ENCODE measurements at regions not wholly inside any gene's neighbourhood (a gene's known extent, or its start where the extent isn't known, plus 50 kb on each side); places are given as distances from the start of the nearest gene placed in this dataset.
"Not testable (repeated sequence)": the region's sequence is repeated elsewhere in the genome, so short reads cannot be mapped to it uniquely, and the experiment has no call there.

DNA sequence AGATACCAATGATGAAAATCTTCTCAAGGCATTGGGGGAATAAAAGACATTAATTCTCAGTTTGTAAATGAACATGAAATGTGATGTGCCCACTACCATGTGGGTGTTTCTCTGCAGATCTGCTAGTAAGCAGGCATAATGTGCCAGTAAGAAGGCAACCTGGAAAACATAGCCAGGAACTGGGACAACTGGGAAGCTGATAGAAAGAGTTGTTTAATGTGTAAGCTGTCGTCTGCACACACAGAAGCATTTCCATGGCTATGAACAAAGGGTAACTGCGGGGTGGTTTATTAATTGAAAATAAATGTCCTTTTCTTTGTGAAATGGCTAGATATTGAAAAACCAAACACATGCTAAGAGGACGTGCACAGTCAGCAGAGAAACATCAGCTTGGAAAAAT is 52.0 kb downstream of the ZC3H11B start:
- Mint-ChIP-seq H3K36me3 (ENCODE audit: low read depth) (no peaks in the 10 kb centered on the region), H3K4me3 (no peak overlapping the region), H3K27me3 (ENCODE audit: low read depth) (peaks cover 4% of the 10 kb centered on the region), H3K4me1 (ENCODE audit: low read depth) (no peaks in the 10 kb centered on the region), H3K27ac (no peak overlapping the region), H3K9me3 (peaks cover 3% of the 10 kb centered on the region)
- DNase-seq (ENCODE audit: low spot score), result no peak

DNA sequence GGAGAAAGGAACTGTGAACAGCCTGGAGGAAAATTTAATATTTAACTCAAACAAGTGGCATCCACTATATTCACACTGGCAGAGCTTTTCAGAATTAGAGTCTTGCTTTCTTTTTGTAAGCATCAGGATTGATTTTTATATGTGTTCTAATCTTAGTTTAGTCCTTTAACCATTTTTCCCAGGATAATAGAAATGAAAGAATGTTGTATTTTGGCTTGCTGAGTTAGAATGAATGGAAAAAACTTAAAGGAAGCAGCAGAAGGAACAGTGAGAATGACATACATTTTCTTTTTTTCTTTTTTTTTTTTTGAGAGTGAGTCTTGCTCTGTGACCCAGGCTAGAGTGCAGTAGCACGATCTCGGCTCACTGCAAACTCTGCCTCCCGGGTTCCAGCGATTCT is 53.0 kb downstream of the ZC3H11B start:
- DNase-seq (ENCODE audit: low spot score), result no peak
- H3K4me1 Mint-ChIP-seq (ENCODE audit: low read depth), result no peaks in the 10 kb centered on the region
- no peak overlapping the region for H3K27ac Mint-ChIP-seq
- H3K27me3 Mint-ChIP-seq (ENCODE audit: low read depth), result peaks cover 11% of the 10 kb centered on the region
- H3K36me3 Mint-ChIP-seq (ENCODE audit: low read depth), result no peaks in the 10 kb centered on the region
- H3K9me3 Mint-ChIP-seq, result peaks cover 3% of the 10 kb centered on the region
- H3K4me3 Mint-ChIP-seq, result no peak overlapping the region

DNA sequence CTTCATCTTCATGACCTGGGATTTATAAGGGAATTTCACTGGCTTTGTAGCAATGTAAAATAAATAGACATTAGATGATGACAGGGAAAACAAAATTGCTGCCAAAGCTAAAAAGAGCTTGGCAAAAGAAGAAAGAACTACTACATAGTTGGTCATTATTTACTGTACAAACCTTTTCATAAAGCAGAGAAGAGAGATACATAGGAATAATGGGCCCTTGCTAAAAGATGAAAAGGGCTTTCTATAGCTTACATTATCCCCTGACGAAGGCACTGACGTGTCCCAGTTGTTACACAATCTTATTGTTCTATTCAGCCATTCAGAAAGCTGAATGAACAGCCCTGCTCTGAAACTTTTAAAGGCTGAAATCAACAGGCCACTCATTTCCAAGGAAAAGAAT is 57.1 kb downstream of the ZC3H11B start:
- Mint-ChIP-seq H3K27ac (no peak overlapping the region), H3K36me3 (ENCODE audit: low read depth) (no peaks in the 10 kb centered on the region), H3K4me1 (ENCODE audit: low read depth) (no peaks in the 10 kb centered on the region), H3K9me3 (no peaks in the 10 kb centered on the region), H3K27me3 (ENCODE audit: low read depth) (peaks cover 12% of the 10 kb centered on the region), H3K4me3 (no peak overlapping the region)
- DNase-seq (ENCODE audit: low spot score), result no peak

DNA sequence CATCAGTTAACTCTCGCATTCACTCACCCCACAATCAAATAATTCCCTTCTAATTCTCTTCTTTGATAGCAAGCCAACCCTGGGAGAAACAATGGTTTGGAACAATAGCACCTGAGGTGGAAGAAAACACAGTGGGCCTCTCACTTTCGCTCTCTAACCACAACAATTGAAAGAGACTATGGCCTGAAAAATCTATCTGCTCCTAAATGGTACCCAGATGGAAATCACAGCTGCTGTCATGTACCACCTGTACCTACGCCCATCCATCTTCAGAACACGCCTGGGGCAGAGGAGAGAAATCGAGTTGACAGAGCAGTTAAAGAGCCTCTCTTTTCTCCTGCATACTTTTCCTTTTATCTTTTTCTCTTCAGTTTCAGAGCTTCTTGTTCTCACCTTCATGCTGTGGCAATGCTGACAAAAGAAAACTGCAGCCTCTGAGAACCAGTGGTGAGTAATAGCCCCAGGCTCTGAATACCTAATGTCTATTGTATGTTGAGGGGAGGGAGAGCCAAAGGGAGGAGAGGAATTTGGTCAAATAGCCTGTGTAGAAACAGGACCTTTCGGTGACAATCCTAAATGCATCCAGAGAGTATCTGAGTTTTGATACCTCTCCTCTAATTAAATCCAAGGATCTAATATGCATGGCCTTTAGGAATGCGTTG is 57.7 kb downstream of the ZC3H11B start:
- Mint-ChIP-seq H3K27me3 (ENCODE audit: low read depth) (peaks cover 12% of the 10 kb centered on the region), H3K27ac (no peak overlapping the region), H3K4me3 (no peak overlapping the region), H3K4me1 (ENCODE audit: low read depth) (no peaks in the 10 kb centered on the region), H3K36me3 (ENCODE audit: low read depth) (no peaks in the 10 kb centered on the region), H3K9me3 (no peaks in the 10 kb centered on the region)
- DNase-seq (ENCODE audit: low spot score), result no peak

DNA sequence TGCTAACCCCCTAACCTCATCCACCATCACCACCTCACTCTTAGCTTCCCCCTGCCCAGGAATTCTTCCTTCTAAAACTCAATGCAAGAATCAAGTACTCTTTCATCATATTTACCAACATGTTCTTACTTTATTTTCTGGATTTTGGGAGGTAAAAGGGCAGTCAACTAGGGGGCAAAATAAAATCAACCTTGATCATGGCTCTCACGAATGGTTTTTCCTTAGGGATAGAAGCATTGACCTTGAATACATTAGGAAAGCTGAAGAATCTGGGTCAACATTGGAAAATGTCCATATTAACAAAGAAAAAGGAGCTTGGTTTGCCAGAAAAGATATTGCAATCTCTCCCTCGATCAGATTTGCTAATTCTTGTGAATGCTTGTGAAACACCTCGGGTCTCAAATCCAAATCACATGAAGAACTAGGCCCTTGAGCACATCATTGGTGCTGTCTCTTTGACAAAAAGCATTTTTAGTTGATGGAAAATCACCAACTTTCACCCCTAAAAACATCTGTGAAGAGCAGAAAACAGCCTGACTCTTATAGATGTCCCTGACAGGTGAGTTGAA is 58.9 kb downstream of the ZC3H11B start:
- no peaks in the 10 kb centered on the region for H3K9me3 Mint-ChIP-seq
- H3K27ac Mint-ChIP-seq, result no peak overlapping the region
- no peaks in the 10 kb centered on the region for H3K36me3 Mint-ChIP-seq (ENCODE audit: low read depth)
- H3K27me3 Mint-ChIP-seq (ENCODE audit: low read depth), result peaks cover 12% of the 10 kb centered on the region
- no peaks in the 10 kb centered on the region for H3K4me1 Mint-ChIP-seq (ENCODE audit: low read depth)
- DNase-seq (ENCODE audit: low spot score), result no peak
- H3K4me3 Mint-ChIP-seq, result no peak overlapping the region

DNA sequence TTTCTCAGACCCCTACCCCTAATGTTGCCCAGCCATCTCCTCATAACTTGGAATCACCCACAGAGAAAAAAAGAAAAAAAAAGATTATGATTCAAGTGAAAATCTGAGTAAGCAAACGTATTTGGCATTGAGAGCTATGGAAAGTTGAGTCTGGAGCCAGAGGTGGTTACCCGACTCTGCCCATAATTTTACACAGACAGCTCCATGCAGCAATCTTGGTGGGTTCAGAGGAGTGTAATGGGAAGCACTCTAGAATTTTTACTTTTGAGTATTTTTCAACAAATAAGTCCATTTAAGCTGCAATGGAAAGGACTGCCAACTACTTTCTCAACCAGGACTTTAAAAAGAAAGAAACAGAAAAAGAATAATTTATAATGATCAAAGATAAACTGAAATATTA is 62.7 kb downstream of the ZC3H11B start:
- Mint-ChIP-seq H3K9me3 (no peaks in the 10 kb centered on the region), H3K4me1 (ENCODE audit: low read depth) (no peaks in the 10 kb centered on the region), H3K4me3 (no peak overlapping the region), H3K36me3 (ENCODE audit: low read depth) (no peaks in the 10 kb centered on the region), H3K27ac (no peak overlapping the region), H3K27me3 (ENCODE audit: low read depth) (peaks cover 6% of the 10 kb centered on the region)
- DNase-seq (ENCODE audit: low spot score), result no peak

DNA sequence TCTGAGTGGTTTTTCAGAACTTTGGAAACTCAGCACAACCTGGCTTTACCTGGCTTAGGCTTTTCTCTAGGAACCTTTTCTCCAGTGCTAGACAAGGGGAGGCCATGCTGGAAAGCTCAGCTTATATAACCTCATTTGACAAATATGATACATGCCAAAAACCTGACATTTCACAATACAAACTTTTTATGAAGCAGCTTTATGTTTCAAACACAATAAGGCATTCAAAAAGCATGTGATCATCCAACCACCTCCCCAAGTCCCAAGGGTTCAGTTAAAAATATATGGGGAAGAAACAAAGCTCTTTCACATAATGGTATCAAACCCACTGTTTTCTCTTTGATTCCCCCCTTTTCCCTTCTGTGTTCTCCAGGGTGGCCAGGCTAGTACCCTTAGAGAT is 63.7 kb downstream of the ZC3H11B start:
- Mint-ChIP-seq H3K27me3 (ENCODE audit: low read depth) (peaks cover 5% of the 10 kb centered on the region), H3K9me3 (no peaks in the 10 kb centered on the region), H3K4me3 (no peak overlapping the region), H3K4me1 (ENCODE audit: low read depth) (no peaks in the 10 kb centered on the region), H3K27ac (no peak overlapping the region), H3K36me3 (ENCODE audit: low read depth) (no peaks in the 10 kb centered on the region)
- no peak for DNase-seq (ENCODE audit: low spot score)

DNA sequence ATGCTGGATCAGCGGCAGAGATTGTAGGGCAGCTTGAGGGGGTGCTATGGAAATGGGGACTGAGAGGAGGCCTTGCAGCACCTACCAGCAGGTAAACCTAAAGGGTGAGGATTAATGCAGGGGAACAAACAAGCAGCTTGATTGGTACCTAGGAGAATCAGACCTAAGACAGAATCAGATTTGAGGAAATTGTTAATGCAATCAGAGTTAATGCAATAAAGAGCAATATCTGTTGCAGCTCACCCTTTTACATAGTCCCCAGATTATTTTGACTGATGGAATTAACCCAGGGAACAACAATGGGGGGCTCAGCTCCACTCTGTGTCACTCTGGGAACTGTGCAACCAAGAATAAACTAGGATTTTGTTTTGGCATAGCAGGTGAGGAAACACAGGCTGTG is 64.5 kb downstream of the ZC3H11B start:
- Mint-ChIP-seq H3K4me1 (ENCODE audit: low read depth) (no peaks in the 10 kb centered on the region), H3K27me3 (ENCODE audit: low read depth) (peaks cover 3% of the 10 kb centered on the region), H3K9me3 (no peaks in the 10 kb centered on the region), H3K36me3 (ENCODE audit: low read depth) (no peaks in the 10 kb centered on the region), H3K4me3 (no peak overlapping the region), H3K27ac (no peak overlapping the region)
- no peak for DNase-seq (ENCODE audit: low spot score)

DNA sequence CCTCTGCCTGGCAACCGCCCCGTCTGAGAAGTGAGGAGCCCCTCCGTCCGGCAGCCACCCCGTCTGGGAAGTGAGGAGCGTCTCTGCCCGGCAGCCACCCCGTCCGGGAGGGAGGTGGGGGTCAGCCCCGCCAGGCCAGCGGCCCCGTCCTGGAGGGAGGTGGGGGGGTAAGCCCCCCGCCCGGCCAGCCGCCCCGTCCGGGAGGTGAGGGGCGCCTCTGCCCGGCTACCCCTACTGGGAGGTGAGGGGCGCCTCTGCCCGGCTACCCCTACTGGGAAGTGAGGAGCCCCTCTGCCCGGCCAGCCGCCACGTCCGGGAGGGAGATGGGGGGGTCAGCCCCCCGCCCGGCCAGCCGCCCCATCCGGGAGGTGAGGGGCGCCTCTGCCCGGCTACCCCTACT is 67.1 kb downstream of the ZC3H11B start:
- not testable (repeated sequence) for H3K4me3 Mint-ChIP-seq; H3K27me3 Mint-ChIP-seq (ENCODE audit: low read depth); DNase-seq (ENCODE audit: low spot score); H3K27ac Mint-ChIP-seq; H3K9me3 Mint-ChIP-seq; H3K36me3 Mint-ChIP-seq (ENCODE audit: low read depth); H3K4me1 Mint-ChIP-seq (ENCODE audit: low read depth)

DNA sequence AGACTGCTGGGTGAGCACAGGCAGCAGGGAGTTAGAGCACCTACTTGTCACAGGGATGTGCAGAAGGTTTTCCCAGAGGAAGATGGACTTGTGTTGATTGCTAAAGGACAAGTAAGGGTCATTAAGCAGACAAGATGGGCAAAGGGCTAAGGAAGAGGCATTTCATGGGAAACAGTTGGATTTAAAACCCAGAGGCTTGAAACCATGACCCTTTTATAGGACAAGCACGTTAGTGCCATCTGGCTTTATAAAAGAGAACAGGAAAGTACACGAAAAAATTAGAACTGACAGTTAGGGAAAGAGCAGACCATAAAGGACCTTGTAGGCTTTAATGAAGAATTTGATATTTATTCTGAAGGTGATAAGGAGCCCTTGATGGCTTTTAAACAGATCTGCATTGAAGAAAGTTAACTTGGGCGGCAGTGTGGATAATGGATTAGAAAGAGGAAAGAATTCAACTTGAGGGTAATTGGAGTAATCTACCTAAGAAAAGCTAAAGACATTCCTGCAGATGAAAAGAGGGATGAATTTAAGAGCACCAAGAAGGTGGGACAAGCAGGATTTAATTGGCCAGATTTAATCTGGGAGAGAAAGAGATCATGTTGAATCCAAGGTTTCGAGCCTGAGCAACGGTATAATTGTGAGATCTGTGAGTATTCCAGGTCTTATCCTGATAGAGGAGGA is 68.6 kb downstream of the ZC3H11B start:
- Mint-ChIP-seq H3K27me3 (ENCODE audit: low read depth) (no peaks in the 10 kb centered on the region), H3K4me1 (ENCODE audit: low read depth) (no peaks in the 10 kb centered on the region), H3K9me3 (no peaks in the 10 kb centered on the region), H3K27ac (no peak overlapping the region), H3K4me3 (no peak overlapping the region), H3K36me3 (ENCODE audit: low read depth) (no peaks in the 10 kb centered on the region)
- no peak for DNase-seq (ENCODE audit: low spot score)

DNA sequence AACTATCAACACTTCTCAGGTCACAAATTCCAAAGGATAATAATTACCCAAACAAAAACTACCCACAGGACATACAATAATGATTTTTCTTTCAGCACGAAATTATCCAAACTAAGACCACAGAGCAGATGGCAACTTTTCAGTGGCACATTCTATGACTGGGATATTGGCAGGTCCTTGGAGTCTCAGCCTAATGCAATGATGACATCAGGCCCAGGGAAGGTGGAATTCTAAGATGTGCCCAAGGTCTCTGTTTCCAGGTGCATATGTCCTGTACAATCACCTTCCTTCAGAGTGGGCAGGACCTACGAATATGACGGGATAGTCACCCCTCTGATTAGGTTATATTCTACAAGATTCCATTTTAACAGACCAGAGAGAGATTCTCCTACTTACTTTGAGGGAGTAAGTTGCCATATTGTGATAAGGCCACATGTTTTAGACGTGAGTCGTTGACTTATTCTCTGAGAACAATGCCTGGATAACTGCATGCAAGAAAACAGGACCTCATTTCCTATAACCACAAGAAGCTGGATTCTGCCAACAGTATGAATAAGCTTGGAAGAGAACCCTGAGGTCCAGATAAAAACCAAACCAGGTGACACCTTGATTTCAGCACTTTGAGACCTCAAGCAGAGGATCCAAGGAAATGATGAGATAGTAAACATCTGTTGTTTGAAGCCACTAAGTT is 69.9 kb downstream of the ZC3H11B start:
- no peaks in the 10 kb centered on the region for H3K9me3 Mint-ChIP-seq
- H3K4me1 Mint-ChIP-seq (ENCODE audit: low read depth), result no peaks in the 10 kb centered on the region
- no peak for DNase-seq (ENCODE audit: low spot score)
- H3K27me3 Mint-ChIP-seq (ENCODE audit: low read depth), result no peaks in the 10 kb centered on the region
- H3K4me3 Mint-ChIP-seq, result no peak overlapping the region
- no peak overlapping the region for H3K27ac Mint-ChIP-seq
- H3K36me3 Mint-ChIP-seq (ENCODE audit: low read depth), result no peaks in the 10 kb centered on the region

DNA sequence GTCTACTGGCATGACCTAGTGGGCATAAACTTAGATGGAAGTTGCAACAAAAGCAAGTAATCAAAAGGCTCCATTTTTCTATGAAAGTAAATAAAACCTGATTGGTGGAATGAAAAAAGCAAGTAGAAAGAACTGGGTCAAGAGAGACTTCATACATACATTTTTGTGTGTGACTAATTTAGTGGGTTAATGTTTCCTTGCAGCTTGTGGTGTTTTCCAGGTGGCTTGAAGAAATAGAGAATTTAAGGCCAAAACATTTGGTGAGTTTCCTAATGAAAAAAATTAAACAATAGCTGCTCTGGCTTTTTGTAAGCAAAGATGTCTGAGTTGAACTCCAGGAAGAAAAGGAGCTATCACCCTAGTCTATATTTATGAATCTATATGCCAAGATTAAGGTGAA is 71.0 kb downstream of the ZC3H11B start:
- H3K9me3 Mint-ChIP-seq, result no peaks in the 10 kb centered on the region
- no peak overlapping the region for H3K4me3 Mint-ChIP-seq
- no peaks in the 10 kb centered on the region for H3K4me1 Mint-ChIP-seq (ENCODE audit: low read depth)
- no peak for DNase-seq (ENCODE audit: low spot score)
- H3K27ac Mint-ChIP-seq, result no peak overlapping the region
- no peaks in the 10 kb centered on the region for H3K36me3 Mint-ChIP-seq (ENCODE audit: low read depth)
- no peaks in the 10 kb centered on the region for H3K27me3 Mint-ChIP-seq (ENCODE audit: low read depth)

DNA sequence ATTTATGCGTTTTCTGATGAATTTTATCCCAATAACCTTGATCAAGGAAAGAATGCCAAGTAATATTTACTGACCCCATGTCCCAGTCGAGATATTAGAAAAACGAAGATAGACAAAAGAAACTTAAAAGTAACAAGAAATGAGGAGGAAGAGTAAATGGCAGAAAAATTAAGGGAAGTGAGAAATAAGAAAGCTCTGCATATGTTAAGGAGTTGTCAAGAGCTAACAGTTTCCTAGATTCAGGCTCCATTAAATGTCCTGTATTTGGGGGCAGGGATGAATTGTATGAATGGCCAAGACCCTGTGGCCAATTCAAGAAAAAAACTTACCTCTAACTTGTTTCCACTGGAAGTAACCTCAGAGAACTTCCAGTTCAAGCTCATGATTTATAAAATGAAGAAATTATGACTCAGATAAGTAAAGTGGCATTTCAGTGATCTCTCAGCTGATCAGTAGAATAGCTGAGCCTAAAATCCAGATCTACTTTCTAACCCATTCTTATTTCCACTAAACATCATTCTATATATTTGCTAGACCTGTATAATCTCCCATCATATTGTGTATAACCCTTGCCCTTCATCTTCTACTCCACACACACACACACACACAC is 73.2 kb downstream of the ZC3H11B start:
- Mint-ChIP-seq H3K9me3 (no peaks in the 10 kb centered on the region), H3K36me3 (ENCODE audit: low read depth) (no peaks in the 10 kb centered on the region), H3K4me1 (ENCODE audit: low read depth) (no peaks in the 10 kb centered on the region), H3K27ac (no peak overlapping the region), H3K4me3 (no peak overlapping the region), H3K27me3 (ENCODE audit: low read depth) (no peaks in the 10 kb centered on the region)
- DNase-seq (ENCODE audit: low spot score), result no peak

DNA sequence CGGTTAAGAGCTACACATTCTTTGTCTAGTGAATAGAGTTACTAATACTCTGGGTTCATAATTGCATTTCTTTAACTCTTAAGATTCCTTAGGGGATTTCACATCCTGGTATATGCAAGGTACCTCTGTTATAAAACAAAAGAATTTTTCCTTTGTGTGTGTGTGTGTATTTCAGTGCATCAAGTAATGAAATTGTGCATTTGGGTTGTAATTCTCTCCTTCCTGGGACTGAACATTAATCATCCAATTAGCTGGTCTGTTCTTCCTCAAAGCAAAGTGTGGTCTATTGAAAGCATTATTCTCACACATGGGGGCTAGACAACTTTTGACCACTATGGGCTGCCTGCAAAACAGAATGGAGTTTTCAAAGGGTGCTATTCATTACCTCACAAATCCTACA is 74.0 kb downstream of the ZC3H11B start:
- Mint-ChIP-seq H3K27ac (no peak overlapping the region), H3K9me3 (no peaks in the 10 kb centered on the region), H3K36me3 (ENCODE audit: low read depth) (no peaks in the 10 kb centered on the region), H3K27me3 (ENCODE audit: low read depth) (no peaks in the 10 kb centered on the region), H3K4me1 (ENCODE audit: low read depth) (no peaks in the 10 kb centered on the region), H3K4me3 (no peak overlapping the region)
- DNase-seq (ENCODE audit: low spot score), result no peak

All from T-helper 2 cell treated with Interferon-gamma antibody and Interleukin-4, amounts not matched to agents 5 μg/mL and 100 μg/mL, for 36 hours (primary cell).